Head of caudate nucleus (tissue), 42 donors: ENCODE measurements at regions not wholly inside any gene's neighbourhood (a gene's known extent, or its start where the extent isn't known, plus 50 kb on each side); places are given as distances from the start of the nearest gene placed in this dataset.
"Not testable (repeated sequence)": the region's sequence is repeated elsewhere in the genome, so short reads cannot be mapped to it uniquely, and the experiment has no call there.

Experiments used
- DNase-seq, 42 donors: peaks; one replicate each; pipeline versions ENCODE4 v3.0.0 to v3.0.0-alpha.2; 2020 to 2021; ENCODE audit warnings: mixed read lengths in 7 of 42
- intact Hi-C: fragments of 100-400 bp; cut with DNase I; formaldehyde crosslinking; loops from one replicate; pipeline ENCODE4 v1.15.0; 2022

- no peak for DNase-seq
- intact Hi-C loops, result no loop called here
These were observed 498.6 kb downstream of the GRXCR1 start for GRCh38 chr4:43391069-43391468.

GRCh38 chr4:43394976-43395375 is 502.5 kb downstream of the GRXCR1 start:
- intact Hi-C loops, result no loop called here
- DNase-seq, result no peak

GRCh38 chr4:43399726-43400125 is 507.2 kb downstream of the GRXCR1 start:
- intact Hi-C loops, result no loop called here
- DNase-seq, result no peak

GRCh38 chr4:43402393-43402792 is 509.9 kb downstream of the GRXCR1 start:
- no peak for DNase-seq
- intact Hi-C loops, result no loop called here

GRCh38 chr4:43410636-43411035 is 518.1 kb downstream of the GRXCR1 start:
- intact Hi-C loops, result no loop called here
- DNase-seq, result no peak

GRCh38 chr4:43411226-43411625 is 518.7 kb downstream of the GRXCR1 start:
- intact Hi-C loops, result no loop called here
- DNase-seq, result no peak

GRCh38 chr4:43423276-43423675 is 530.8 kb downstream of the GRXCR1 start:
- no peak for DNase-seq
- intact Hi-C loops, result no loop called here

- DNase-seq, result no peak
- intact Hi-C loops, result no loop called here
These were observed 532.7 kb downstream of the GRXCR1 start for GRCh38 chr4:43425206-43425605.

- DNase-seq, result no peak
These were observed 542.8 kb downstream of the GRXCR1 start for GRCh38 chr4:43435291-43435690.

GRCh38 chr4:43452948-43453347 is 560.4 kb downstream of the GRXCR1 start:
- no peak for DNase-seq
- intact Hi-C loops, result no loop called here

More at GRCh38 chr4:43435291-43435690, 542.8 kb downstream of the GRXCR1 start:
- intact Hi-C loops, result no loop called here

- intact Hi-C loops, result no loop called here
- no peak for DNase-seq
These were observed 563.9 kb downstream of the GRXCR1 start for GRCh38 chr4:43456383-43456782.

- DNase-seq, result no peak
- intact Hi-C loops, result no loop called here
These were observed 565.4 kb downstream of the GRXCR1 start for GRCh38 chr4:43457866-43458265.

GRCh38 chr4:43458293-43458692 is 565.8 kb downstream of the GRXCR1 start:
- DNase-seq, result no peak
- intact Hi-C loops, result no loop called here

GRCh38 chr4:43471950-43472349 is 579.4 kb downstream of the GRXCR1 start:
- intact Hi-C loops, result no loop called here
- DNase-seq, result no peak

- DNase-seq, result no peak
- intact Hi-C loops, result no loop called here
These were observed 589.0 kb downstream of the GRXCR1 start for GRCh38 chr4:43481526-43481925.

- intact Hi-C loops, result no loop called here
- DNase-seq, result no peak
These were observed 592.7 kb downstream of the GRXCR1 start for GRCh38 chr4:43485196-43485595.

GRCh38 chr4:43496188-43496587 is 603.7 kb downstream of the GRXCR1 start:
- intact Hi-C loops, result no loop called here
- DNase-seq, result no peak

GRCh38 chr4:43496602-43497001 is 604.1 kb downstream of the GRXCR1 start:
- no peak for DNase-seq
- intact Hi-C loops, result no loop called here

- DNase-seq, result peak in 1 of 42 donors; percentile 32
- intact Hi-C loops, result not testable (repeated sequence)
These were observed 613.3 kb downstream of the GRXCR1 start for GRCh38 chr4:43505823-43506222.

- intact Hi-C loops, result no loop called here
- DNase-seq, result no peak
These were observed 619.7 kb downstream of the GRXCR1 start for GRCh38 chr4:43512253-43512652.

- intact Hi-C loops, result no loop called here
- no peak for DNase-seq
These were observed 633.1 kb downstream of the GRXCR1 start for GRCh38 chr4:43525646-43526045.

GRCh38 chr4:43547561-43547960 is 655.0 kb downstream of the GRXCR1 start:
- intact Hi-C loops, result no loop called here

More at GRCh38 chr4:43547561-43547960, 655.0 kb downstream of the GRXCR1 start:
- no peak for DNase-seq
